ENCODE measurements at regions not wholly inside any gene's neighbourhood (a gene's known extent, or its start where the extent isn't known, plus 50 kb on each side); places are given as distances from the start of the nearest gene placed in this dataset.

DNA sequence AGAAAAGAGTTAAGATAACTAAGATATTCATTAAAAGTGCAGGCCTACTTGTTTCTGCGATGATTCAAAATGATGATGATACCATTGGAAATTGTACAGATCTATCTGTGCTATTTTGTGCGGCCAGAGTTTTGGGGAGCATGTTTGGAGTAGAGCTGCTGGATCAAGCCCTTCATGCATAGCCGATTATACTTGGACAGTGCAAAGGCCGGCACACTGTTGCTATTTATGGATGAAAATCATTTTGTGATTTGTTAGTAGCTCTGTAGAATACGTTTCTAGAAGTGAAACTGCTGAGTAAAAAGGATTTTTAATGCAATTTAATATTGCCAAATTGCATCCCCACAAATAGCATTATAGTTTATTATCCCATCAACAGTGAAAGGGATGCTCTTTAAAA lies 82.1 kb upstream of the NMUR2 start:
- TF ChIP-seq POLR2AphosphoS5 (IDR thresholded peaks at IDR 0.05) (no peak), POLR2A (IDR thresholded peaks at IDR 0.05; ENCODE audit: low read depth) (no peak)
- Histone ChIP-seq H3K4me3 (no peak overlapping the region), H3K9me3 (no peaks in the 10 kb centered on the region), H3K27ac (replicated peaks in 1 of 4) (no peak overlapping the region), H3K27me3 (no peaks in the 10 kb centered on the region), H3K4me1 (no peaks in the 10 kb centered on the region), H3K36me3 (no peaks in the 10 kb centered on the region)
- intact Hi-C loops (cut with DNase I) = no loop called here
- WGBS = 57% methylated on average over 5 of the region's 5 CpGs
- DNase-seq (ENCODE audit: extremely low spot score) = no peak

DNA sequence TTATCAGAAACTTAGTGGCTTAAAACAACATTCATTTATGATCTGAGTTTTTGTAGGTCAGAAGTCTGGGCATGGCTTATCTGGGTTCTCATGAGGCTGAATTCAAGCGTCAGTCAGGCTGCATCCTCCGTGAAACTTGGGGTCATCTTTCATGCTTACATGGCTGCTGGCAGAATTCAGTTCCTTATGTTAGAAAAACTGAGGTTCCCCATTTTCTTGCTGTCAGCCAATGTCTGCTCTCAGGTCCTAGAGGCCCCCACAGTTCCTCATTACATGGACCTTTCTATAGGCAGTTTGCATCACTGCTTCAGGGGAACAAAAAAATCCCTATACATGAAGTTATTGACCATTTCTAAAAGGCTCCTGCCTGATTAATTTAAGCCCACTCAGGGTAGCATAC lies 83.8 kb upstream of the NMUR2 start:
- DNase-seq (ENCODE audit: extremely low spot score) = no peak
- Histone ChIP-seq H3K9me3 (no peaks in the 10 kb centered on the region), H3K27ac (replicated peaks in 1 of 4) (no peak overlapping the region), H3K4me3 (no peak overlapping the region), H3K36me3 (no peaks in the 10 kb centered on the region), H3K4me1 (no peaks in the 10 kb centered on the region), H3K27me3 (no peaks in the 10 kb centered on the region)
- no peak for TF ChIP-seq POLR2AphosphoS5 (IDR thresholded peaks at IDR 0.05)
- TF ChIP-seq POLR2A (IDR thresholded peaks at IDR 0.05; ENCODE audit: low read depth) = no peak
- TF ChIP-seq, protein P1, sequence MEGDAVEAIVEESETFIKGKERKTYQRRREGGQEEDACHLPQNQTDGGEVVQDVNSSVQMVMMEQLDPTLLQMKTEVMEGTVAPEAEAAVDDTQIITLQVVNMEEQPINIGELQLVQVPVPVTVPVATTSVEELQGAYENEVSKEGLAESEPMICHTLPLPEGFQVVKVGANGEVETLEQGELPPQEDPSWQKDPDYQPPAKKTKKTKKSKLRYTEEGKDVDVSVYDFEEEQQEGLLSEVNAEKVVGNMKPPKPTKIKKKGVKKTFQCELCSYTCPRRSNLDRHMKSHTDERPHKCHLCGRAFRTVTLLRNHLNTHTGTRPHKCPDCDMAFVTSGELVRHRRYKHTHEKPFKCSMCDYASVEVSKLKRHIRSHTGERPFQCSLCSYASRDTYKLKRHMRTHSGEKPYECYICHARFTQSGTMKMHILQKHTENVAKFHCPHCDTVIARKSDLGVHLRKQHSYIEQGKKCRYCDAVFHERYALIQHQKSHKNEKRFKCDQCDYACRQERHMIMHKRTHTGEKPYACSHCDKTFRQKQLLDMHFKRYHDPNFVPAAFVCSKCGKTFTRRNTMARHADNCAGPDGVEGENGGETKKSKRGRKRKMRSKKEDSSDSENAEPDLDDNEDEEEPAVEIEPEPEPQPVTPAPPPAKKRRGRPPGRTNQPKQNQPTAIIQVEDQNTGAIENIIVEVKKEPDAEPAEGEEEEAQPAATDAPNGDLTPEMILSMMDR (IDR thresholded peaks at IDR 0.05) = no peak
- TF ChIP-seq EP300 (IDR thresholded peaks at IDR 0.05) = no peak
- 81% methylated on average over 2 of the region's 2 CpGs for WGBS
- intact Hi-C loops (cut with DNase I) = no loop called here

DNA sequence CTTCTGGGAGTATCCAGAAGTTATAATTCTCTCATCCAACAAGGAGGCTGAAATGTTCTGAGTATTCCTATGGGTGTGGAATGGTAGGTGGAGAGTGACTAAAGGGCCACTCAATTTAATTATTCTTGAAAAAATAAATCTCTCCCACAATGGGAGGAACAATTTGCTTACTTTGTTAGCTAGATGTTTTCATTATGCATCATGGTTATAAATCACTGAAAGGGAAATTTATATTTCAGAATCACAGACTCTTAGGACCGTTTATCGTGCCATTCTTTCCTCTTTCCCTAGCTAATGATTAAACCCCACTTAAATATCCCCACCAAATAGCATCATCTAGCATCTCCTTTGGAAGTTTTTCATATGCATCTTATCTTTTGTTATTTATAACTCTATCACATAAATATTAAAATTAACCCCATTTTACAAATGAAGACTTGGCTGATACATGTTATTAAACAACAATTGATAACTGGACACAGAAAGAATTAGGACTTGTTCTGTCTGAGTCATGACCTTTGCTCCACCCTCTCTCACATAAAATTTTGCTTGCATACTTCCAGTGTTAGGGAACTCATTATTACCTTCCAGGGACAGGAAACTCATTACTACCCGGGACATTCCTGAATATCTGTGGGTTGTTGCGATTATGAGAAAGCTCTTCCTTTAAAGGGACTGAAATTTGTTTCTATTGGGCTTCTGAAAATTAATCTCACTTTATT lies 94.9 kb upstream of the NMUR2 start:
- H3K36me3 ChIP-seq = no peaks in the 10 kb centered on the region
- WGBS = 54% methylated on average over 4 of the region's 4 CpGs
- TF ChIP-seq EP300 (IDR thresholded peaks at IDR 0.05) (no peak), POLR2A (IDR thresholded peaks at IDR 0.05; ENCODE audit: low read depth) (no peak), POLR2AphosphoS5 (IDR thresholded peaks at IDR 0.05) (no peak)
- TF ChIP-seq, protein P1 (IDR thresholded peaks at IDR 0.05) = no peak
- DNase-seq (ENCODE audit: extremely low spot score) = no peak
- no peak overlapping the region for H3K4me3 ChIP-seq
- H3K27ac ChIP-seq (replicated peaks in 1 of 4) = no peak overlapping the region
- no peaks in the 10 kb centered on the region for H3K4me1 ChIP-seq
- H3K9me3 ChIP-seq = no peaks in the 10 kb centered on the region
- intact Hi-C loops (cut with DNase I) = loop anchor here (10.0 kb wide), 1 partner anchor 675 kb away; no protein-coding TSS in a partner anchor
- no peaks in the 10 kb centered on the region for H3K27me3 ChIP-seq

DNA sequence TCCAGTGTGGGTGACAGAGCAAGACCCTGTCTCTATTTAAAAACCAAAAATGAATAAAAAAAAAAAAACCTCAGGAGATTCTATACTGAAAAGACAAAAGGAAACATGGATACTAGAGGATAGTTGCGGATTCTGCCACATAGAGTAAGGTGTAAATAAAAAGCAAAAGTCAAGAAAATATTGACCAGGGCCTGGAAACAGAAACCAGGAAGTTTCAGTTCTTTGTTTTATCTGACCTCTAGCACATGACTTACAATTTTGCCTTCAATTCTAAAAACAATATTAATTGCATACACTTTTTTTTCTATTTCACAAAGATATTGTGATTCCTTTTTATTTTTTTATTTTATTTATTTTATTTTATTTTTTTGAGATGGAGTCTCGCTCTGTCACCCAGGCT lies 96.2 kb upstream of the NMUR2 start:
- Histone ChIP-seq H3K27me3 (no peaks in the 10 kb centered on the region), H3K27ac (replicated peaks in 1 of 4) (no peak overlapping the region), H3K4me1 (no peaks in the 10 kb centered on the region), H3K4me3 (no peak overlapping the region), H3K36me3 (no peaks in the 10 kb centered on the region), H3K9me3 (no peaks in the 10 kb centered on the region)
- no peak for DNase-seq (ENCODE audit: extremely low spot score)
- WGBS = 92% methylated on average over 2 of the region's 2 CpGs
- TF ChIP-seq, protein P1 (IDR thresholded peaks at IDR 0.05) = no peak
- no peak for TF ChIP-seq POLR2A (IDR thresholded peaks at IDR 0.05; ENCODE audit: low read depth)
- TF ChIP-seq EP300 (IDR thresholded peaks at IDR 0.05) = no peak
- no peak for TF ChIP-seq POLR2AphosphoS5 (IDR thresholded peaks at IDR 0.05)
- intact Hi-C loops (cut with DNase I) = loop anchor here (10.0 kb wide), 1 partner anchor 676 kb away; no protein-coding TSS in a partner anchor

DNA sequence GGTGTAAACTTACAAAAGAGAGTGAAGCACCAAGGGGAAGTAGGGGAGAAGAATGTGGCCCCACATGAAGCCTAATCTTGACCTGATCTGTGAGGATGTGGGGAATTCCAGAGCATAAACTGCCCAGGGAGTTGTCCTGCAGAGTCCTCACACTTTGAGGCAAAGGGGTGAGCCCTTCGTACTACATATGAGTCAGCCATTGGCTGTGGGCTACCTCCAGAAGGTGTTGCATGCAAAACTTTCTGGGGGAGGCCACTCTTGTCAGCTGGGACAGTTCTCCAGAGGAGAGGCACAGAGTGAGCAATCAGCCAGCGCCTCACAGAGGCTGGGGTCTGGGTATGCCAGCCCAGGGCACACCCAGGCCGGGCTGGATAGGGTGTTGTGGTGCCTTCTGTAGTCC lies 98.1 kb upstream of the NMUR2 start:
- H3K27me3 ChIP-seq = no peaks in the 10 kb centered on the region
- no peak overlapping the region for H3K4me3 ChIP-seq
- intact Hi-C loops (cut with DNase I) = loop anchor here (10.0 kb wide), 1 partner anchor 678 kb away; no protein-coding TSS in a partner anchor
- no peak for DNase-seq (ENCODE audit: extremely low spot score)
- TF ChIP-seq POLR2A (IDR thresholded peaks at IDR 0.05; ENCODE audit: low read depth) (no peak), POLR2AphosphoS5 (IDR thresholded peaks at IDR 0.05) (no peak), EP300 (IDR thresholded peaks at IDR 0.05) (no peak)
- TF ChIP-seq, protein P1 (IDR thresholded peaks at IDR 0.05) = no peak
- no peaks in the 10 kb centered on the region for H3K4me1 ChIP-seq
- H3K36me3 ChIP-seq = no peaks in the 10 kb centered on the region
- H3K27ac ChIP-seq (replicated peaks in 1 of 4) = no peak overlapping the region
- no peaks in the 10 kb centered on the region for H3K9me3 ChIP-seq
- 100% methylated on average over 3 of the region's 3 CpGs for WGBS
